ENCODE measurements at regions not wholly inside any gene's neighbourhood (a gene's known extent, or its start where the extent isn't known, plus 50 kb on each side); places are given as distances from the start of the nearest gene placed in this dataset.

GRCh38 chr5:3793162-3793561 is 197.5 kb downstream of the IRX1 start:
- no peak for TF ChIP-seq YY1 (IDR thresholded peaks at IDR 0.05; ENCODE audit: low read depth)

- TF ChIP-seq RAD21 (IDR thresholded peaks at IDR 0.05; ENCODE audit: low read depth) (no peak), EP300 (IDR thresholded peaks at IDR 0.05; ENCODE audit: borderline replicate concordance) (no peak), EGR1 (IDR thresholded peaks at IDR 0.05) (no peak)
Measured at GRCh38 chr5:3794611-3795010, 199.0 kb downstream of the IRX1 start.

GRCh38 chr5:3796736-3797135 is 201.1 kb downstream of the IRX1 start:
- no peak for TF ChIP-seq CREB1 (IDR thresholded peaks at IDR 0.05; ENCODE audit: low read depth)

GRCh38 chr5:3801967-3802366 is 206.3 kb downstream of the IRX1 start:
- TF ChIP-seq EGR1 (IDR thresholded peaks at IDR 0.05) (no peak), MAX (IDR thresholded peaks at IDR 0.05) (no peak), FOXM1 (IDR thresholded peaks at IDR 0.05; ENCODE audit: borderline replicate concordance, low read depth) (no peak), CREB1 (IDR thresholded peaks at IDR 0.05; ENCODE audit: low read depth) (no peak), TCF12 (IDR thresholded peaks at IDR 0.05; ENCODE audit: low read depth) (no peak), TEAD4 (IDR thresholded peaks at IDR 0.05) (no peak), USF1 (IDR thresholded peaks at IDR 0.05) (no peak), ZBTB7A (IDR thresholded peaks at IDR 0.05; ENCODE audit: low read depth) (no peak), REST (IDR thresholded peaks at IDR 0.05; ENCODE audit: low read depth) (no peak), EP300 (IDR thresholded peaks at IDR 0.05; ENCODE audit: borderline replicate concordance) (no peak), RAD21 (IDR thresholded peaks at IDR 0.05; ENCODE audit: low read depth) (no peak), CEBPB (IDR thresholded peaks at IDR 0.05) (no peak), YY1 (IDR thresholded peaks at IDR 0.05; ENCODE audit: low read depth) (no peak), TAF1 (IDR thresholded peaks at IDR 0.05; ENCODE audit: low read depth) (no peak), NFIC (IDR thresholded peaks at IDR 0.05) (no peak)

GRCh38 chr5:3809455-3809854 is 213.8 kb downstream of the IRX1 start:
- TF ChIP-seq ZBTB7A (IDR thresholded peaks at IDR 0.05; ENCODE audit: low read depth) (no peak), CEBPB (IDR thresholded peaks at IDR 0.05) (no peak), NFIC (IDR thresholded peaks at IDR 0.05) (no peak), YY1 (IDR thresholded peaks at IDR 0.05; ENCODE audit: low read depth) (no peak), CREB1 (IDR thresholded peaks at IDR 0.05; ENCODE audit: low read depth) (no peak), EGR1 (IDR thresholded peaks at IDR 0.05) (no peak), TAF1 (IDR thresholded peaks at IDR 0.05; ENCODE audit: low read depth) (no peak), EP300 (IDR thresholded peaks at IDR 0.05; ENCODE audit: borderline replicate concordance) (no peak), FOXM1 (IDR thresholded peaks at IDR 0.05; ENCODE audit: borderline replicate concordance, low read depth) (no peak), REST (IDR thresholded peaks at IDR 0.05; ENCODE audit: low read depth) (no peak), TEAD4 (IDR thresholded peaks at IDR 0.05) (no peak), TCF12 (IDR thresholded peaks at IDR 0.05; ENCODE audit: low read depth) (no peak), USF1 (IDR thresholded peaks at IDR 0.05) (no peak), MAX (IDR thresholded peaks at IDR 0.05) (no peak)

GRCh38 chr5:3811116-3811515 is 215.5 kb downstream of the IRX1 start:
- no peak for TF ChIP-seq CREB1 (IDR thresholded peaks at IDR 0.05; ENCODE audit: low read depth)
- no peak for TF ChIP-seq USF1 (IDR thresholded peaks at IDR 0.05)
- no peak for TF ChIP-seq RAD21 (IDR thresholded peaks at IDR 0.05; ENCODE audit: low read depth)
- no peak for TF ChIP-seq EP300 (IDR thresholded peaks at IDR 0.05; ENCODE audit: borderline replicate concordance)
- no peak for TF ChIP-seq ZBTB7A (IDR thresholded peaks at IDR 0.05; ENCODE audit: low read depth)
- no peak for TF ChIP-seq TEAD4 (IDR thresholded peaks at IDR 0.05)
- TF ChIP-seq EGR1 (IDR thresholded peaks at IDR 0.05), result no peak
- no peak for TF ChIP-seq NFIC (IDR thresholded peaks at IDR 0.05)
- TF ChIP-seq TCF12 (IDR thresholded peaks at IDR 0.05; ENCODE audit: low read depth), result no peak
- no peak for TF ChIP-seq YY1 (IDR thresholded peaks at IDR 0.05; ENCODE audit: low read depth)
- TF ChIP-seq FOXM1 (IDR thresholded peaks at IDR 0.05; ENCODE audit: borderline replicate concordance, low read depth), result no peak
- TF ChIP-seq MAX (IDR thresholded peaks at IDR 0.05), result no peak
- no peak for TF ChIP-seq CEBPB (IDR thresholded peaks at IDR 0.05)
- no peak for TF ChIP-seq TAF1 (IDR thresholded peaks at IDR 0.05; ENCODE audit: low read depth)
- TF ChIP-seq REST (IDR thresholded peaks at IDR 0.05; ENCODE audit: low read depth), result no peak

Measured in Ishikawa (cell line).